ENCODE measurements at regions not wholly inside any gene's neighbourhood (a gene's known extent, or its start where the extent isn't known, plus 50 kb on each side); places are given as distances from the start of the nearest gene placed in this dataset.

DNA sequence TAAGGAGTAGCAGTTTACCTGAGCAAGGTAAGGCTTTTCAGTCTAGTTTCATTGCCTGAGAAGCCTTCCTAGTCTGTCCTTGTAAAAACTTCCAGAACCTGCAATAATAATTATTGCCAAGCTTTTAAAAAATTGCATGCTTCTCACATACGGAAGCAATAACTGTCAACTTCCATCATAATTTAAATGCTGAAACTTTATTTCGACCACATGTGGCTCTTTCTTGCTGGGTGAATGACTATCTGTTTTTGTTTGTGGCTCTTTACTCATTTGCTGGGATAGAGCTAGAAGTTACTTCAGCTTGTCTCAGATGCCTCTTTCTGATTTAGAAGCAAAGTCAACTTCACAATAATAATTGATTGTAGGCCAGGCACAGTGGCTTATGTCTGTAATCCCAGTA lies 95.9 kb upstream of the COL21A1 start:
- TF ChIP-seq, protein P1, sequence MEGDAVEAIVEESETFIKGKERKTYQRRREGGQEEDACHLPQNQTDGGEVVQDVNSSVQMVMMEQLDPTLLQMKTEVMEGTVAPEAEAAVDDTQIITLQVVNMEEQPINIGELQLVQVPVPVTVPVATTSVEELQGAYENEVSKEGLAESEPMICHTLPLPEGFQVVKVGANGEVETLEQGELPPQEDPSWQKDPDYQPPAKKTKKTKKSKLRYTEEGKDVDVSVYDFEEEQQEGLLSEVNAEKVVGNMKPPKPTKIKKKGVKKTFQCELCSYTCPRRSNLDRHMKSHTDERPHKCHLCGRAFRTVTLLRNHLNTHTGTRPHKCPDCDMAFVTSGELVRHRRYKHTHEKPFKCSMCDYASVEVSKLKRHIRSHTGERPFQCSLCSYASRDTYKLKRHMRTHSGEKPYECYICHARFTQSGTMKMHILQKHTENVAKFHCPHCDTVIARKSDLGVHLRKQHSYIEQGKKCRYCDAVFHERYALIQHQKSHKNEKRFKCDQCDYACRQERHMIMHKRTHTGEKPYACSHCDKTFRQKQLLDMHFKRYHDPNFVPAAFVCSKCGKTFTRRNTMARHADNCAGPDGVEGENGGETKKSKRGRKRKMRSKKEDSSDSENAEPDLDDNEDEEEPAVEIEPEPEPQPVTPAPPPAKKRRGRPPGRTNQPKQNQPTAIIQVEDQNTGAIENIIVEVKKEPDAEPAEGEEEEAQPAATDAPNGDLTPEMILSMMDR (conservative IDR thresholded peaks at IDR 0.05; ENCODE audit: control insufficient read depth, insufficient read depth, low read depth, low read length): no peak
- no peak overlapping the region for H3K4me3 ChIP-seq (ENCODE audit: control insufficient read depth, low read depth, low read length)
- DNase-seq (ENCODE audit: low read depth): peak; percentile 46

DNA sequence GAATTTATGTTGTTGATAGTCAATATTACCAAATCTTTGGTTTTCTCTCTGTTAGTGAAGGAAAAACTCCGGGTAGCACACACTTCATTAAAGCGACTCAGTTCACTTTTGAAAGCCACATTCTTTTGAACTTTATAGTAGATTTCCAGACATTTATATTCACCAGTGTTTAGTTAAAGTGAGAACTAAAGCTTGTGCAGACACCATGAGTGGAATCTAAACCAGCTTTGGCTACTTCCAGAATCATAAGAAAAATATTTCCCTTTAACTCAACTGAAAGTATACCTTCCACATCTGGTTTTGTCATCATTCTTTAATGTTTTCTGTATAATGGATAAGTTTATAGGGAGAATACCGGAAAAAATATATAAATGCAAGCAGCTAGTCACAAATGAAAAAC lies 92.1 kb upstream of the COL21A1 start:
- TF ChIP-seq, protein P1 (conservative IDR thresholded peaks at IDR 0.05; ENCODE audit: control insufficient read depth, insufficient read depth, low read depth, low read length): no peak
- DNase-seq (ENCODE audit: low read depth): no peak
- no peak overlapping the region for H3K4me3 ChIP-seq (ENCODE audit: control insufficient read depth, low read depth, low read length)

DNA sequence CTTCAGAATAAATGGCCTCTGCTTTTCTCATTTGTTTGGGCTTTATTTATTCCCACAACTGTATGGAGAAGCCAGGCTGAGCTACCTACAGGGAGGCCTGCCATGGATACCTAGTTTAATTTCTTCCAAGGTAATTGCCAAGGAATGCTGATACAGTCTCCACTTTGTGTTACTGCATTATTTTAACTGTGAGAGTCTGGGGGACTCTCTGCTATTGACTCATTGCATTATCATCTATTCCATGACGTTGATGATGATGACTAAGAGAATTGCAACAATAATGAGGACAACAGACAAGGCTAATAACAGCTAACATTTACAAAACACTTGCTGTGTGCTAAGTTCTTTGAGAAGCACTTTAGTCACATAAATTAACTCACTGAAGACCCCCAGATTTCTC lies 88.3 kb upstream of the COL21A1 start:
- H3K4me3 ChIP-seq (ENCODE audit: control insufficient read depth, low read depth, low read length): no peak overlapping the region
- DNase-seq (ENCODE audit: low read depth): peak; percentile 97
- TF ChIP-seq, protein P1 (conservative IDR thresholded peaks at IDR 0.05; ENCODE audit: control insufficient read depth, insufficient read depth, low read depth, low read length): no peak

DNA sequence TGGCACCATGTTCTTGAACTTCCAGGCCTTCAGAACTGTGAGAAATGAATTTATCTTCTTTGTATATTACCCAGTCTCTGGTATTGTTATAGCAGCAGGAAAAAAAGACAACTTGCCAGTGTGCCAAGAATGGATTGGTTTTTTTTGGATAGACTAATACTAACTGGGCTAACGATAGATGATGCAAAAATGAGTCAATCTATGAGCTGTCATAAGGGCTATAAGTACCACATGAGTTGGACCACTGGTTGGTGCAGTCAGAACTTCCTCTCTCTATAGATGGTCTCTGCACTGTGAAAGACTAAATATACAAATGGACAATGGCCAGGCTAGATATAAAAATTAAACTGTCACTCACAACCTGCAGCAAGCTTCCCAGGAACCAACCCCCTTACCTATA lies 87.6 kb upstream of the COL21A1 start:
- TF ChIP-seq, protein P1 (conservative IDR thresholded peaks at IDR 0.05; ENCODE audit: control insufficient read depth, insufficient read depth, low read depth, low read length): no peak
- no peak overlapping the region for H3K4me3 ChIP-seq (ENCODE audit: control insufficient read depth, low read depth, low read length)
- peak; percentile 97 for DNase-seq (ENCODE audit: low read depth)

DNA sequence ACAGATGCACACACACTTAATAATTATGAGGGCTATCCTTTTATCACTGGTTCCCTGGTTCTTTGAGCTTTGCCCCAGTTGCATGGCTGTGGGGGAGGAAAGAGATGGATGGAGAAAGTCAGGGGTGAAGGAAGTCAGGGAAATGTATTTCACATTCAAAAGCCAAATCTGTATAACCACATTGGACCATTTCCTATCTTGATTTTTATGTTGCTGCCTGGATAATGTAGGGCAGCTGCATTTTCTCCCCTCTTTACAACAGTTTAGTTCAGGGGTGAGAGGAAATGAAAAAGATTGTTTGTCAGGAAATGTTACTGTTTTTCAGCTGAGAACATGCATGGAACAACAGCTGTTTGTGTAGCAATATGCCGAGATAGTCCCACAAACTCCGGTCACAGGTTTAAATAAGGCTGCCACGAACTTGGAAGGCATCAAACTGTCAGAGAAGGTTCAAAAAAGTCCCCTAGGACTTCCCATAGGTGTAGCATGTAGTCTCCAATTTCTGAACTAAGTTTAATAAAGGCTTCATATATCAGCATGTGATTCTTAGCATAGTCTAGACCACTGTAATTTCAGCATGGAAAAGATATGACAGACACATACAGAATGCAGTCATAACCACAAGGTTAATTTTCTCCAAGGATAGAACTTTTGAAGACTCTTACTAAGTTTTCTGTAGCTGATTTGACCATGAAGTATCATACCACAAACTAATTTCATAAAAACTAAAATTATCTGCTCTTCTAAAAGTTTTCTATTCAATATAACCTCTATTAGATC lies 82.1 kb upstream of the COL21A1 start:
- TF ChIP-seq, protein P1 (conservative IDR thresholded peaks at IDR 0.05; ENCODE audit: control insufficient read depth, insufficient read depth, low read depth, low read length): no peak
- peak; percentile 64 for DNase-seq (ENCODE audit: low read depth)
- H3K4me3 ChIP-seq (ENCODE audit: control insufficient read depth, low read depth, low read length): no peak overlapping the region

DNA sequence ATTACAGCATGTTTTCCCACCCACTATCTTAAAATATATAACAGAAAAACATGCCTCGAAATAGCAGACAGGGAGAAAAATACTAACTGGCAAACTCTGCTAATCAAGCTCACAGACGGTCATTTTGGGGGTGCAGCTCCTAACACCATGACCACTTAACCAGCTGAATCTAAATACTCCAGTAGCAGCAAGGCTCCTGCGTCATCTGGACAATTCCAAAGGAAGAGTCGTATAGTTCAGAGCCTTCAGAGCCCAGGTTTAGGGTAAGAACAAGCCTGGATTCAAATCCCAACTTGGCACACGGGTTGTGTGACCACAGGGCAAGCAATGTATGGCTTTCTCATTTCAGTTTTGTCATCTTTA lies 81.3 kb upstream of the COL21A1 start:
- TF ChIP-seq, protein P1 (conservative IDR thresholded peaks at IDR 0.05; ENCODE audit: control insufficient read depth, insufficient read depth, low read depth, low read length): no peak
- no peak overlapping the region for H3K4me3 ChIP-seq (ENCODE audit: control insufficient read depth, low read depth, low read length)
- DNase-seq (ENCODE audit: low read depth): no peak
